ENCODE measurements at regions not wholly inside any gene's neighbourhood (a gene's known extent, or its start where the extent isn't known, plus 50 kb on each side); places are given as distances from the start of the nearest gene placed in this dataset.

DNA sequence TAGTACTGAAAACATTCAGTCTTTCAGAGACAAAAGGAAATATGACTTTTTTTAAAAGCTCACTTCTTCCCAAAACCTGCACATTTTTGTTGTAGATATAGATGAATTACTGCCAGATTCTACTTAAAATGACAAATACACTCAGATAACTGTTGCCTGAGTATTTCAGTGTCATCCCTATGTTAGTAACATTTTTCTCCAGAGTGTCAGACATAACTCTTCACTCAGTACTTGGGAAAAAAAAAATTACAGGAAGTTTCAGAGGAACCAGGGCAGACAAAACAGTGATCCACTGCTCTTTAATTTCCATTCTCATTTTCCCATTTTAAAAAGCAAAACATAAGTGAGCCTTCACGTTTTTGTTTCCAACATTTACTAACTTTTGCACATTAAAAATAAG lies 79.3 kb upstream of the ITGA1 start:
- no peak overlapping the region for H3K4me3 ChIP-seq (ENCODE audit: low read depth, low read length)
- TF ChIP-seq, protein P1, sequence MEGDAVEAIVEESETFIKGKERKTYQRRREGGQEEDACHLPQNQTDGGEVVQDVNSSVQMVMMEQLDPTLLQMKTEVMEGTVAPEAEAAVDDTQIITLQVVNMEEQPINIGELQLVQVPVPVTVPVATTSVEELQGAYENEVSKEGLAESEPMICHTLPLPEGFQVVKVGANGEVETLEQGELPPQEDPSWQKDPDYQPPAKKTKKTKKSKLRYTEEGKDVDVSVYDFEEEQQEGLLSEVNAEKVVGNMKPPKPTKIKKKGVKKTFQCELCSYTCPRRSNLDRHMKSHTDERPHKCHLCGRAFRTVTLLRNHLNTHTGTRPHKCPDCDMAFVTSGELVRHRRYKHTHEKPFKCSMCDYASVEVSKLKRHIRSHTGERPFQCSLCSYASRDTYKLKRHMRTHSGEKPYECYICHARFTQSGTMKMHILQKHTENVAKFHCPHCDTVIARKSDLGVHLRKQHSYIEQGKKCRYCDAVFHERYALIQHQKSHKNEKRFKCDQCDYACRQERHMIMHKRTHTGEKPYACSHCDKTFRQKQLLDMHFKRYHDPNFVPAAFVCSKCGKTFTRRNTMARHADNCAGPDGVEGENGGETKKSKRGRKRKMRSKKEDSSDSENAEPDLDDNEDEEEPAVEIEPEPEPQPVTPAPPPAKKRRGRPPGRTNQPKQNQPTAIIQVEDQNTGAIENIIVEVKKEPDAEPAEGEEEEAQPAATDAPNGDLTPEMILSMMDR (IDR thresholded peaks at IDR 0.05; ENCODE audit: insufficient read depth, low read depth, low read length, missing control alignments) = no peak
- no peak for DNase-seq (ENCODE audit: low read depth)

DNA sequence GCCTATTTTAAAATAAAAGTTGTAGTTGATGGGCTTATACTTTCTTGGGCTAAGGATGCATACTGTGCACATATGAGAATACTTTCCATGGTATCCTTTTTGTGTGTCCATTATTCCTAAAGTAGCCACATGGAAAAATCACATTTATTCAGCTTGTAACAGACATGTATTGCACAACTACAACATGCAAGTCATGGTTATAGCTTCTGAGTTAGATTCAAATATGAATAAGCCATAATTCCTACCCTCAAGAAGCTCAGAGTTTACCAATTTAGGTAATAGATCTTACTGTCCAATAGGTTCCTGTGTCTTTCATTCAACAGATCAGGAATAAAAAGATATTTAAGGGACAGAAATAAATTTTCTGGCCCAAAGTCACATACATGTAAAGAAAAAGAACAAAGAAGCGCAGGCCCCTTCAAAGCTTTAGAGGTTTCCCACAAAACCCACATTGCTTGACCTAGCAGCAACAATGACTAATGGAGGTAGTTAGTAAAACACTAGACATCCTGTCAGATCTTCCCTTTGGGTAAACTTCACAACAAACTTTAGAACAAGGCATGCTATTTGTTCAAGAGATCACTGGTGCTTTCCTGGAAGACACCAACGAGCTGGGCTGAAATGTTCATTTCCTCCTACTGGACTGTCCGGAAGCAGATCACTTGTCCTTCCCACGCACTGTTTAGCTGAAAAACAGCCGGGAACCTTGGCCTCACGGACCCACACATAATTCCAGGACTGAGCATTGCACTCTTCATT lies 78.4 kb upstream of the ITGA1 start:
- TF ChIP-seq, protein P1 (IDR thresholded peaks at IDR 0.05; ENCODE audit: insufficient read depth, low read depth, low read length, missing control alignments) = no peak
- DNase-seq (ENCODE audit: low read depth) = peak; percentile 46

DNA sequence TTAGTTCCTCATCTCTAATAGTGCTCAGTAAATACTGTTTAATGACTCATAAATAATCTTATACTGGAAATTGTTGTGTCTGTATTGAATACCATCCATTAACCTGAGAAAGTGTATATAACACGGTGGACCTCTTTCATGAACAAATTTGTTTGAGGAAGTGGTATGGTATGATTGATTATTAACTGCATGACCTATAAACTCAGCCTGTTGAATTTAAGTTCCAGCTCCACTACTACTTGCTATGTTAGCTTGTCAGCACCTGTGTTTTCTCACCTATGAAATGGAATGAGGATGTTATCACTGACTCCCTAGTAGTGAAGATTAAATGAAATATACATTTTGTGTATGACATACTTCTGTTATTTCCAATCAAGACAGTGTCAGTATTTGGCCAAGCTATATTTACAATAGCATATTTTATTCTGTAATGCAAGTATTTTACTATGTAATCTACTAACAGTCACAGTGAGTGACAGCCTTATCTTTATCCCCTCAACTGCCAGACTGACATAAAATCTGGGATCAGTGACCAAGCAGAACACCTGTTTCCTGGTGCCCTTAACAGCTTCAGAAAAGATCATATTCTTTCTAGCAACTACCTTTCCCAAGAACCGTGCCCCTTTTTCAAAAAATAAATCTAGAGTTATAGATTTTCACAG lies 77.3 kb upstream of the ITGA1 start:
- H3K4me3 ChIP-seq (ENCODE audit: low read depth, low read length) = no peak overlapping the region
- TF ChIP-seq, protein P1 (IDR thresholded peaks at IDR 0.05; ENCODE audit: insufficient read depth, low read depth, low read length, missing control alignments) = no peak
- DNase-seq (ENCODE audit: low read depth) = no peak

More for the DNA sequence above, 78.4 kb upstream of the ITGA1 start:
- H3K4me3 ChIP-seq (ENCODE audit: low read depth, low read length) = no peak overlapping the region

DNA sequence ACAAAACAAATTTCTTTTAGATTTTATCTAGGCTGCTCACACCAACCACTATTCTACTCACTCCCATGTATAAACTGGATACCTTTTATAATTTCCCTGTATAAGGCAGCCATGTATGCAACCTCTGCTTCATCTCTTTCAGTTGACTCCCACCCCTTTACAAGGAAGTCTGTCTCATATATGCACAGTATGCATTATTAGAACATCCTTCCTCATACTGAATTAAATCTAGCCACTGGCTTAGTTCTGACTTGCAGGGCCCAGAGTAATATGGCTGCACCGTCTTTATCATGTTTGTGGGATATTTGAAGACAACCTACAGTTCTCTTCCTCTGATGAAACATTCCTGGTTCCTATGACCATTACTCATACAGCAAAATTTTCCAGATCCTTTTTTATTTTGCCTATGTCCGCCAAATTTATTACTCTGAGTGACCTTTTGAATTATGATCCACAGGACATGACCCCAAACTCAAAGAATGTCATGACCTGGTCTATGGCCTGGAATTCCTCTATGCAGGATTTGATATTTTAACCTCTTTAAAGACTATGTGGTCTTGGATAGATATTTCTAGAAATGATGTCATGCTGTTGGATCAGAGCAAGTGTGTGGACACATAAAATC lies 76.6 kb upstream of the ITGA1 start:
- TF ChIP-seq, protein P1 (IDR thresholded peaks at IDR 0.05; ENCODE audit: insufficient read depth, low read depth, low read length, missing control alignments) = no peak
- no peak overlapping the region for H3K4me3 ChIP-seq (ENCODE audit: low read depth, low read length)
- DNase-seq (ENCODE audit: low read depth) = no peak

DNA sequence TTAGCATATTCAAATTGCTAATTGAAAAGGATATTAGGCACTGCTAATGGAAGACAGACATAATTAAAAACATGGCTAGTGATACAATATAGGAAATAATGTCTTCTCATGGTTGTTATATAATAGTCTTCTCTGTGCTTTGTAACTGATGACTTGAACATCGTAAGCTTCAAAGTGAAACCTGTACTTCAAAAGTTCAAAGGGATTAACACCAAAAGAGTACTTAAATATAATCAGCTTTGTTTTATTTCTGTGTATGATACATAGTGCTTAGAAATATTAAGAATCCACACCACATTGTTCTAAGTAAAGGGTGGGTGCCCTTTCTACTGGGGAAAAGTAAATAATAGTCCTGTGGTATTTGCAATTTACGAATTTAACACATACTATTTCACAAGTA lies 75.4 kb upstream of the ITGA1 start:
- TF ChIP-seq, protein P1 (IDR thresholded peaks at IDR 0.05; ENCODE audit: insufficient read depth, low read depth, low read length, missing control alignments) = no peak
- no peak overlapping the region for H3K4me3 ChIP-seq (ENCODE audit: low read depth, low read length)
- DNase-seq (ENCODE audit: low read depth) = no peak

DNA sequence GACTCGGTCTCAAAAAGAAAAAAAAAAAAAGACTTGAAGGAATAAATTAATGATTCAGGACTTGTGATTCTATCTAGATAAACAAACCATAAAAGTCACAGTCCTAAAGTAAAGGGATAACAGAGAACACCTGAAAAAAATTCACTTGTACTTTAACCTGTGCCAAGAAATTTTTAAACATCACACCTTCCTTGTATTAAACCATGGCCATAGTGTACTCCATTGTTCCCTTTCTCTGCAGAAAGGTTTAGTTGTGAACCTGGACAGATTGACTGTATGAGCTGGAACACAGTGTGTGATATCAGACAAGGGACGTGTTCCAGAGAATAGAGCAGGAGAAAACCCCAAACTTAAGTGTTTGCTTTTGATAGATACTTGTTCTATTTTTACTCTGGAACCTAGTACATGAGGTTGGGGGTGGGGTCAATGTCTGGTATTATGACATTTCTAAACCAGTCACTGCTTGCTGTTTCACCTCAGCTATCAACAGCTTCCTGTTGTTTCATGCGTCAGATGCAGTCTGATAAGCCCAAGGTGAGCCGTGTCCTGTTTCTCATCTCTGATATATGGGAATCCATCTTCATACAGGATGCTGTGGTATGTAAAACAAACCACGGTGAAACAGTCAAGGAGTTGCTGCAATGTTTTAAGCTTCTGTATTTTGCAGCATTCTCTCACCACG lies 62.5 kb upstream of the ITGA1 start:
- H3K4me3 ChIP-seq (ENCODE audit: low read depth, low read length) = no peak overlapping the region
- DNase-seq (ENCODE audit: low read depth) = peak; percentile 69
- TF ChIP-seq, protein P1 (IDR thresholded peaks at IDR 0.05; ENCODE audit: insufficient read depth, low read depth, low read length, missing control alignments) = no peak

All from GM12865 (cell line).